GM12891 (cell line): ENCODE measurements at regions not wholly inside any gene's neighbourhood (a gene's known extent, or its start where the extent isn't known, plus 50 kb on each side); places are given as distances from the start of the nearest gene placed in this dataset.

ENCODE experiments used
- PAX5 ChIP-seq: IDR thresholded peaks from 2 replicates; pipeline ENCODE4 v1.6.1; 2011; ENCODE audit warnings: low read length, moderate library complexity, mild to moderate bottlenecking; ENCODE audit not compliant: insufficient read depth, severe bottlenecking
- POLR2A ChIP-seq: IDR thresholded peaks from 2 replicates; pipeline ENCODE4 v1.6.1; 2011; ENCODE audit warnings: low read depth, low read length, control low read depth
- POLR2AphosphoS5 ChIP-seq: IDR thresholded peaks from 2 replicates; pipeline ENCODE4 v1.6.1; 2011; ENCODE audit warnings: low read depth, low read length, control low read depth
- POU2F2 ChIP-seq: IDR thresholded peaks from 2 replicates; pipeline ENCODE4 v1.6.1; 2011; ENCODE audit warnings: low read depth, mild to moderate bottlenecking, control low read depth, low read length, moderate library complexity
- SPI1 ChIP-seq: IDR thresholded peaks from 2 replicates; pipeline ENCODE4 v1.6.1; 2011; ENCODE audit warnings: low read depth, low read length, control low read depth
- TAF1 ChIP-seq: IDR thresholded peaks from 2 replicates; pipeline ENCODE4 v1.6.1; 2011; ENCODE audit warnings: low read depth, low read length, control low read depth

DNA sequence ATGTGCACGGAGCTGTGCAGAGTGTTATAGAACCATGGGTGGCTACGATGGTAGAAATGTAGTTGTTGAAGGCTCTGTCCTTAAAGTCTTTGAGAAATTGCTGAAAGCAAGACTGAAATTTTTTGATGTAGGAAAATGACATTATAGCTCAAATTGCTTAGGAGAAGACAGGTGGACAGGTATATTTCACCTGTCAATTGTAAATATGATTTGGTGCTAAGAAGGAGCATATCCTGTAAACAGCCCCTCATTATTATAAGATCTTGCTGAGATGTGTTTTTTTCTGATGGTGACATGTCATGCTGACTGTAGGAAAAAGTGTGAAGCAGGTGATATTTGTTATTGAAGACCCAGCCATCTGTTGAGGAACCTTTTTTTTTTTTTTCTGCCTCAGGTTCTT, 377.9 kb downstream of the PSAT1 start:
- TF ChIP-seq POLR2A (no peak), POLR2AphosphoS5 (no peak), SPI1 (no peak), TAF1 (no peak), PAX5 (no peak), POU2F2 (no peak)
